ENCODE measurements at regions not wholly inside any gene's neighbourhood (a gene's known extent, or its start where the extent isn't known, plus 50 kb on each side); places are given as distances from the start of the nearest gene placed in this dataset.

- no peak for TF ChIP-seq CTCF (IDR thresholded peaks at IDR 0.05)
- TF ChIP-seq POLR2A (IDR thresholded peaks at IDR 0.05): no peak
- TF ChIP-seq POLR2AphosphoS5 (IDR thresholded peaks at IDR 0.05): no peak
- no peak overlapping the region for H3K4me3 ChIP-seq
- no peaks in the 10 kb centered on the region for H3K27me3 ChIP-seq
- no peak for DNase-seq (ENCODE audit: low spot score in 2 of 2)
- intact Hi-C loops (cut with DNase I; ENCODE audit: low total_unique reads): no loop called here
- H3K27ac ChIP-seq: no peak overlapping the region
- H3K4me1 ChIP-seq: no peaks in the 10 kb centered on the region
- peaks cover 0 to 8% of the 10 kb centered on the region in 2 donors for H3K9me3 ChIP-seq
- H3K36me3 ChIP-seq: no peaks in the 10 kb centered on the region
Observed at GRCh38 chr6:80930376-80930775, 822.1 kb downstream of the TENT5A start.

- Histone ChIP-seq H3K27me3 (no peaks in the 10 kb centered on the region), H3K9me3 (no peaks in the 10 kb centered on the region), H3K27ac (no peak overlapping the region), H3K4me1 (no peaks in the 10 kb centered on the region), H3K4me3 (no peak overlapping the region), H3K36me3 (no peaks in the 10 kb centered on the region)
- no peak for TF ChIP-seq CTCF (IDR thresholded peaks at IDR 0.05)
- no peak for TF ChIP-seq POLR2A (IDR thresholded peaks at IDR 0.05)
- TF ChIP-seq POLR2AphosphoS5 (IDR thresholded peaks at IDR 0.05): no peak
- no peak for DNase-seq (ENCODE audit: low spot score in 2 of 2)
- intact Hi-C loops (cut with DNase I; ENCODE audit: low total_unique reads): no loop called here
Observed at GRCh38 chr6:80923816-80924215, 817.3 kb downstream of the BCKDHB start.

- intact Hi-C loops (cut with DNase I; ENCODE audit: low total_unique reads): no loop called here
- no peaks in the 10 kb centered on the region for H3K27me3 ChIP-seq
- no peak overlapping the region for H3K27ac ChIP-seq
- H3K4me1 ChIP-seq: no peaks in the 10 kb centered on the region
- H3K9me3 ChIP-seq: no peaks in the 10 kb centered on the region
- H3K36me3 ChIP-seq: no peaks in the 10 kb centered on the region
- TF ChIP-seq POLR2AphosphoS5 (IDR thresholded peaks at IDR 0.05): no peak
- TF ChIP-seq CTCF (IDR thresholded peaks at IDR 0.05): no peak
- TF ChIP-seq POLR2A (IDR thresholded peaks at IDR 0.05): no peak
- no peak for DNase-seq (ENCODE audit: low spot score in 2 of 2)
- H3K4me3 ChIP-seq: no peak overlapping the region
Observed at GRCh38 chr6:80922916-80923455, 816.5 kb downstream of the BCKDHB start.

- Histone ChIP-seq H3K27me3 (no peaks in the 10 kb centered on the region), H3K36me3 (no peaks in the 10 kb centered on the region), H3K27ac (no peak overlapping the region), H3K4me1 (no peaks in the 10 kb centered on the region), H3K9me3 (no peaks in the 10 kb centered on the region), H3K4me3 (no peak overlapping the region)
- intact Hi-C loops (cut with DNase I; ENCODE audit: low total_unique reads): no loop called here
- DNase-seq (ENCODE audit: low spot score in 2 of 2): no peak
- TF ChIP-seq CTCF (IDR thresholded peaks at IDR 0.05) (no peak), POLR2AphosphoS5 (IDR thresholded peaks at IDR 0.05) (no peak), POLR2A (IDR thresholded peaks at IDR 0.05) (no peak)
Observed at GRCh38 chr6:80921861-80922460, 815.5 kb downstream of the BCKDHB start.

- no peak for DNase-seq (ENCODE audit: low spot score in 2 of 2)
- intact Hi-C loops (cut with DNase I; ENCODE audit: low total_unique reads): no loop called here
- Histone ChIP-seq H3K4me3 (no peak overlapping the region), H3K4me1 (no peaks in the 10 kb centered on the region), H3K9me3 (no peaks in the 10 kb centered on the region), H3K27ac (no peak overlapping the region), H3K36me3 (no peaks in the 10 kb centered on the region), H3K27me3 (no peaks in the 10 kb centered on the region)
- TF ChIP-seq POLR2AphosphoS5 (IDR thresholded peaks at IDR 0.05) (no peak), CTCF (IDR thresholded peaks at IDR 0.05) (no peak), POLR2A (IDR thresholded peaks at IDR 0.05) (no peak)
Observed at GRCh38 chr6:80907831-80908230, 801.4 kb downstream of the BCKDHB start.
